HG02678 (cell line): ENCODE measurements at regions not wholly inside any gene's neighbourhood (a gene's known extent, or its start where the extent isn't known, plus 50 kb on each side); places are given as distances from the start of the nearest gene placed in this dataset.

Source experiments
- ATAC-seq: cut with Tn5 transposase; IDR thresholded peaks from one replicate; pipeline ENCODE4 v1.9.1; 2021; ENCODE audit warnings: mild to moderate bottlenecking, moderate library complexity; ENCODE audit not compliant: unreplicated experiment

- no peak for ATAC-seq
Observed at GRCh38 chr20:22408521-22409402, 175.6 kb downstream of the FOXA2 start.

DNA sequence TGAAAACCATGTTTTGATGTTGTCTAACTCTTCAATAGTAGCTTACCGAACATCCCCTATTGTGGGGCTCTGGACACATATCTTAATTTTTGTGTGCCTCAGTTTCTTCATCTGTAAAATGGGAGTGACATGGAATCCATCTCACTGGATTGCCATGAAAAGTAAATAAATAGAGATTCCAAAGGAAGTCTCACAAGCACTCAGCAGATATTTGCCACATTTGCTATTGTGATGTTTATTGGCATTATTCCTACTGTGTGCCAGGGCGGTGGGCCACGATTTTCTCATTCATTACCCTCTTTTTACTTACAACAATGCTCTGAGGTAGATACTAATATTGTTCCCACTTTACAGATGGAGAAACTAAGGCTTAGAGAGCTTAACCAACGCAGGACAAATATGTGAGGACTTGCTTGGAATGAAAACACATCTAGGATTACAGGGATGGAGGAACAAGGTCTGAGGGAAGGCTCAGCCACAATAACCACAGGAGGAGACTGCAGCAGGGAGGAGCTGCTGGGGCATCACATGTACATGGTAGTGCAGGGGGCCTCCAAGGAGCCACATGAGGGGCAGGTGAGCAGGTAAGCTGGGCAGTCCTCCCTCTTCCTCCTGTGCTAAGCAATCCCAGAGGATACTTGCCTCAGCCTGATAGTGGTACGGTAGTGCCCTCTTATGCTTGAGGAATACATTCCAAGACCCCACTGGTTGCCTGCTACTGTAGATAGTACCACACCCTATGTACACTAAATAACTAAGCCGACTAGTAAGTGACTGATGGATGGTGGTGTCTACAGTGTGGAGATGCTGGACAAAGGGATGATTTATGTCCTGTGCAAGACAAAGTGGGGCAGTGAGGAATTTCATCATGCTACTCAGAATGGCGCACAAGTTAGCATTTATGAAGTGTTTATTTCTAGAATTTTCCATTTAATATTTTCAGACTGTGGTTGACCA is 176.9 kb downstream of the FOXA2 start:
- no peak for ATAC-seq

- no peak for ATAC-seq
Observed at GRCh38 chr20:22404419-22405170, 179.8 kb downstream of the FOXA2 start.

DNA sequence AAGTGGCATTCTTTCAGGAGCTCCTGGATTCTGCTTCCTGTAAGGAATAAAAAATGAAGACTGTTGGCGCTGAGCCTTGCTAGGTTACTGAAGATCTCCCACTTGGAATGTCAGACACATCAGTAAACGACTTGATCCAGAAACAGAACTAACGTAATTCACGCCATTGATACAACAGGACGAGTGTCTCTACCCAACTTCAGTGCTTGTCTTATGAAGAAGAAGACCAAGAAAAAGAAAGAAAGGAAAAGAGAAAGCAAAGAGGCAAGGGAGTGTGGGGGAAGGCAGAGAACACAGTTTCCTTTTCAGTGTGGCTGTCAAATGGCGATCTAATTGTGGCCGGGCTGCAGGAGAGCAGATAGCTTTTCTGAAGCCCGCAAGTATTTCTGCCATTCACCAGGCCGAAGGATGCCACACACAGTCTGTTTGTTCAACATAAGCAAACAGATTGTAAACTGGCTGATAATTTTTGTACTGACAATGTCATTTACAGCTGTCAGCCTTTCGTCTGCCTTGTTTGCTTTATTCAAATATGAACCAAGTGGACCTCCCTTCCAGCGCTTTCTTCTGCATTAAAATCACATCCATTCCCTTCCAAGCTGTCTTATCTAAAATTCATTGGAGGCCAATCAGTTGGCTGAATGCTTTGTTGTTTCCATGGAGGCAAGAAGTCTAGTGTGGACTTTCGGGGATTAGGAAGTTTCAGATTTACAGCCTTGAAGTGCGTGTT is 180.6 kb downstream of the FOXA2 start:
- ATAC-seq: no peak

DNA sequence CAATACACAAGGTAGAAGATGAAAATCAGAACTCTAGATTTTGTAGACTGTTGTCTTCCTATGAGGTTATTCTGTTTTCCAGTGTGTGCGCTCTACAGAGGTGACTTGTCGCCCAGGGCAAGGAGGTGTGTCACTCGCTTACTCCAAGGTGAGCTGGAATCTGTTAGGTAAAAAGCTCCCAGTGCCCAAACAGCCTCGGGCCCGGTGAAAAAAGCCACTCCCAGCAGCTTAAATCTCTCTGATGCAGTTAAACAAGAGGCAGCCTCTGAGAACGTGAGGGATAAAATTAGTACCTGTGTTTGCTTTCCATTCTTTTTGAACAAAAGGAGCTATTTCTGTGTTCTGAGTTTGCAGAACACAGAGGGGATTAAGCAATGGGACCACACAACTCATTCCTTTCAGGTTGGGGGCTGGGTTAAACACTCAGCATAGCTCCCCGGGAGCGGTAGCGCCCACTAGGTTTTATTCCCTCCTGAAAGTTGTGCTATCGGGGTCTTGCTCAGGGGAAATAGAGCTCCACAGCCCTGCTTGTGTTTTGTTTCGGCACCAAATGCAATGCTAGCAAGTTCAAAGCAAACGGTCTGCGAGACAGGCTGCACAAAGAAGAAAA is 181.2 kb downstream of the FOXA2 start:
- ATAC-seq: no peak

DNA sequence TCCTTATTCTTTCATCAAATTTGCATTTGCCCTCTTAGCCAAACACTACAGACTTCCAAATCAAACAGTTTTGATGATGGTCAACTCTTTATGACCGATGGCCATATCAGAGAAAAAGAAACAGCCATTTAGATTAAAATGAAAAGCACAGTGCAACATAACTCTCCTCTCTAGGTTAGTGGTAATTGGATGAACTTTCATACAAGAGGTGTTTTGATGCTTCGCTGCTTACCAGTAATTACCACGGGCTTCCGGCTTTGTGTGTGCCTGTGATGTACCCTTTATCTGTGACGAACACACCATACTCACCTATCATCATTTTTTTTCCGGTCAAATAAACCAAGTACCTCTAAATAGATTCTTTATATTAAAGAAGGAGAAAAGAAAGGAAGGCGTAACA is 181.8 kb downstream of the FOXA2 start:
- no peak for ATAC-seq

- no peak for ATAC-seq
Observed at GRCh38 chr20:22400440-22400839, 183.9 kb downstream of the FOXA2 start.

GRCh38 chr20:22394583-22394982 is 189.8 kb downstream of the FOXA2 start:
- ATAC-seq: no peak

DNA sequence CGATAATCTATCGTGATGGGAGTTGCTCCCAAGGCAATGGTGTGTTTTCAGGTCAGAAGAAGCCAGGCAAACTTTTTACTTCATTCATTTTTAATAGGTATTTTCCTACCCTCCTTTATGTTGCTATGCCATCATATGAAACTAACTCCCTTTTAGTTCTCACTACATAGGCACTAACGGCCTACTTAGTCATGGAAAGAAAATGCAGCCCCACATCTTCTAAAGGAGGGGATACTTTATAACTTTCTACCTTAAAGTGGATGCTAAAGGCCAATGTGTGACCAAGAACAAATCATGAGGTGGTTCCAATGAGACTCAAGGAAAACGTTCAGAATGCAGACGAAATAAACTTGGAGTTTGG is 193.8 kb downstream of the FOXA2 start:
- no peak for ATAC-seq

- no peak for ATAC-seq
Observed at GRCh38 chr20:22389836-22390542, 194.4 kb downstream of the FOXA2 start.

- no peak for ATAC-seq
Observed at GRCh38 chr20:22387452-22387851, 196.9 kb downstream of the FOXA2 start.

DNA sequence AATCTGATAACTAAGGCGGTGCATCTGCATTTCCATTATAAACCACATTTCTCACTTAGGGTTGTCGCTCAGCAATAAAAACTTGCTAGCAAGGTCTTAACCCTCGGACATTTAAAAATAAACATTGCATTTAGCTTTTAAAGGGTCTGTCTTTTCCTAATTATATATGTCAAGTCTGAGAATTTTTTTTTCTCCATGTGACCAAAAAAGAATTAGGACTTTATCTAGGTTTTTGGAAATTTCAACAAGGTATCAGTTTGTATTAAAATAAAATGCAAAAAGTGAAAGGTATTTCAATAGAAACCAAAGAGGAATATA is 198.1 kb downstream of the FOXA2 start:
- no peak for ATAC-seq

DNA sequence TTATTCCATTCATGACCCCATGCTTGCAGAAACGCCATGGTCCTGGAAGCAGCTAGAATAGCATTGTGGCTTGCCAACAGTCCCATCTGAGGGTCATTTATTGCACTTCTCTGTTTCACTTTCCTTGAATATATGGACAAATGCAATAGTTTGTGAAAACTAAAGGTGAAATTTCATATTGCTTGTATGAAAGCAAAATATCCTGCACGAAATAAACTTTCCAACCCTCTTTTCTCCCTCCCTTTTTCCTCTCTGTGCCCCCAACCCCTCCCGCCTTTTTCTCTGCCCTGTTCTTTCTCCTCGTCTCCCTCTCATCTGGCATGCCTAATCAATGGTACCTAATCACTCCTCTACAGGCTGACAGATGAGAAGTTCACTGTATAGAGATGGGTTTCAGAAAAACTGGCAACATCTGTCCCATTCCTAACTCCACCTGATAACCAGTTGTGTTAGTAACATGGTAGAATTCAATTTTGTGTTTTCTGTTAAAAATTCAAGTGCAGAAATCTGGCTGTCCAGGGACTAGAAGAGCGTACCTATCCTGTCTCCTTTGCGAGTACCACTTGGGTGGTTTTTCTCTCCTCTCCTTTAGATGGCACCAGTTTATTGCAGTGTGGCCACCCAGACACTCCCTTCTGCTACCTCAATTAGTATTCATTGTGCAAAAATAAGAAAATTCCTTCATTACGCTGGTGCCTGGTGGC is 198.6 kb downstream of the FOXA2 start:
- no peak for ATAC-seq

DNA sequence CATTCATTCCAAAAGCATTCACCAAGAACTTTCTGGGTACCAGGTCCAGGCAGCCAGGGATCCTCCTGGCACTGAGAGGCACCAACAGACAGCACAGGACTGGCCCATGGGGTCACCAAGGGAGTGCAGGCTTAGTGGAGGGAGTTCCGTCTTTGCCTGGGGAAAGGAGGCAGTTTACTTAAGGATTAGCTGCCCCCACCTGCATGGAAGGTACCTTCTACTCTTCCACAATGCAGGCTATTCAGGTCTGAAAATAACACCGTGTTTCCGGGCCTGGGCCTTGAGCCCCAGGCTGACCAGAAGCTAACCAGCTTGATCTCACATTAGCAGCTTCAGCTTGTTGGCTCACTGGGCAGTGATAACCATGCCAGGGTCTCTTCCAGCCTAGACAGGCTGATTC is 199.4 kb downstream of the FOXA2 start:
- ATAC-seq: no peak

- no peak for ATAC-seq
Observed at GRCh38 chr20:22383156-22383555, 201.2 kb downstream of the FOXA2 start.

GRCh38 chr20:22382742-22383141 is 201.6 kb downstream of the FOXA2 start:
- no peak for ATAC-seq

DNA sequence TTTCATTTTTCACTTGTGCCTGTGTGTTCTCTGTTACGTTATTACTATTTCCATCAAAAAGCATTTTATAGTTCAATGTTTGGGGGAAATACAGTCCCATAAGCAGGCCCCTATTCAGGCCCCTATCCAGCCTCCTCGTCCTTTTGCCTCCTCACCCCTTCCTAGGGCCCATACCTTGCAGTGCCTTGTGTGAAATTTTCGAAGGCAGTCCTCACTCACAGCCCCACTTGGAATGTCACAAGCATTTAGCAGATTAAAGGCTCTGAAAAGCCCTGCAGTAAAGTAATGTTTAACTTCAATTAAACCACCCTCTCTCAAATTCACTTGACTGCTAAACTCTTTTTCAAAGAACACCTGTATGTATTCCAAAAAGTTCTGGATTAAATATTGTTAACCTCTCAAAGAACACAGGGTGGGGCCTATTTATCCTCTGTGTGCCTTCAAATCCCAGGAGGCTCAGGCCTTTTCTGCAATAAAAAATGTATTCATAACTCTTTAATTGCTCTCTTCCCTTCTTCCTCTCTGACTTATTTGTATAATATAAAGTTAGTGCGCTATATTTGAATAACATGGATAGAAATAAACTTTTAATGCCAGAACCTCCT is 202.5 kb downstream of the FOXA2 start:
- no peak for ATAC-seq

DNA sequence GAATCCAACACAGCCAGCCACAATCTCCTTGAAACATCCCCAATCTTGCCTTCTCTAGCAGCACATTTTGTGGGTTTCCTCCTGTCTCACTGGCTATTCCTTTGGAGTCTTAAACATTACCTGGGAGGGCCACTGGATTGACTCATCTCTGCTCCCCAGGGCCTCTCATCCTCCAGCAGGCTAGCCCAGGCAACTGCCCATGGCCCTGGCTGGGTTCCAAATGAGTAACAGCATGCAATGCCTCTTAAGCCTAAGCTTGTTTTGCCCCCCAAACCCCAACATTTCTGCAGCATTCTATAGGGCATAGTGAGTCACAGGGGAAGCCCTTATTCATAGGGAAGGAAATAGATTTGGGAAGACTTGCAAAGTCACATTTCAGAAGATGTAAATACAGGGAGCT is 204.9 kb downstream of the FOXA2 start:
- ATAC-seq: no peak
